ENCODE measurements at regions not wholly inside any gene's neighbourhood (a gene's known extent, or its start where the extent isn't known, plus 50 kb on each side); places are given as distances from the start of the nearest gene placed in this dataset.

- Mint-ChIP-seq H3K36me3 (ENCODE audit: insufficient read depth) (no peaks in the 10 kb centered on the region), H3K4me3 (no peak overlapping the region), H3K27me3 (no peaks in the 10 kb centered on the region), H3K4me1 (ENCODE audit: low read depth in 2 of 2) (no peaks in the 10 kb centered on the region), H3K9me3 (peaks cover 7 to 10% of the 10 kb centered on the region in 2 donors), H3K27ac (no peak overlapping the region)
- DNase-seq (no peak), ATAC-seq (replicated peaks) (no peak)
Observed at GRCh38 chr13:34021619-34022018, 203.7 kb downstream of the RFC3 start.

DNA sequence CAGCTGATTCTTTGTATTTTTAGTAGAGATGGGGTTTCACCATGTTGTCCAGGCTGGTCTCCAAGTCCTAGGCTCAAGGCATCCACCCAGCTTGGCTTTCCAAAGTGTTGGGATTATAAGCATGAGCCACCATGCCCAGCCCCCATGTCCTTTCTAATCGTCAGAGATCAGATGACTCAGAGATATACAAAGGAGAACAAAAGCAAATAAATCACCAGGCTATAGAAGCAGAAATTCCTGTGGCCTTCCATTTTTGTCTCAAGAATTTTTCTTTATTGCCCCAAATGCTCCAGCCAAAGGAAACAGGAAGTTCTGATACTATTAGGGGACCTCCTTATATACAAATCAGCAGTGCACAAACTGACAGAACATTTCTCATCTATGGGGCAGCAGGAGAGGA, 207.8 kb downstream of the RFC3 start:
- Mint-ChIP-seq H3K27me3 (no peaks in the 10 kb centered on the region), H3K9me3 (peaks cover 17 to 28% of the 10 kb centered on the region in 2 donors), H3K4me3 (no peak overlapping the region), H3K4me1 (ENCODE audit: low read depth in 2 of 2) (no peaks in the 10 kb centered on the region), H3K27ac (no peak overlapping the region), H3K36me3 (ENCODE audit: insufficient read depth) (no peaks in the 10 kb centered on the region)
- ATAC-seq (replicated peaks), result no peak
- DNase-seq, result no peak

- ATAC-seq (replicated peaks) (no peak), DNase-seq (no peak)
- Mint-ChIP-seq H3K4me1 (ENCODE audit: low read depth in 2 of 2) (no peaks in the 10 kb centered on the region), H3K36me3 (ENCODE audit: insufficient read depth) (no peaks in the 10 kb centered on the region), H3K9me3 (peaks cover 17 to 27% of the 10 kb centered on the region in 2 donors), H3K27ac (no peak overlapping the region), H3K27me3 (no peaks in the 10 kb centered on the region), H3K4me3 (no peak overlapping the region)
Observed at GRCh38 chr13:34026308-34026707, 208.4 kb downstream of the RFC3 start.

DNA sequence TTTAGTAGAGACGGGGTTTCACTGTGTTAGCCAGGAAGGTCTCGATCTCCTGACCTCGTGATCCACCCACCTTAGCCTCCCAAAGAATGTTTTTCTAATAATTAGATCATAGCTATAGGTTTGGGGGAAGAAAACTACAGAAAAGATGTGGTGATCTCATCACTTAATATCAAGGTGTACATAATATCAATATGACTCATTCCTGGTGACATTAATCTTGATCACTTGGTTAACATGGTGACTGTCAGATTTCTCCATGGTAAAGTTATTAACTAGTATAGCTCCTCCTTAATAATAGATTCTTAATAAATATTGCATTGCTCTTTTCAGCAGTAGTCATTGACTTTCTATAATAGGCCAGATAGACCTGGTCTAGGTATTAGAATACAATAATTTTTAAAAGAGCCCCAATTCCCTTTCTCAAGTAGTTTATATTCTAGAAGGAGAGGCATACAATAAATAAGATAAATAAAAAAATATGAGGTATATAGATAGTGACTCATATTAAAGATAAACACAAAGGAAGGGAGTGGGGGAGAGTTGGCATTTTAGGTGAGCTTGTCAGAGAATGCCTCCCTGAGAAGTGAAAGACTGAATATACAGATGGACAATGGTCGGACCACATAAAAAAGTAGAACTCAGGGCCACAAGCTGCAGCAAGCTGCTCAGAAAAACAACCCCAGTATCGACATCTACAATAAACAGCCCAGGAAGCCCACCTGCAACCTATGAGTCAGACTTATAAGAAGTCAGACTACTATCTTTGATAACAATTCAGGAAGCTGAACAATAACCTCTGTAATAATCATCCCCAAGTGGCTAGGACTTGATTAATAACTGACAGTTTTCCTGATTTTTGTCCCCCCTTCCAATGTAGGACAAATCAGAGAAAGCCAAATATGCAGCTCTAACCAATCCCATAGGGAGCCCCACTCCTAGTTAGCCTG, 210.8 kb downstream of the RFC3 start:
- Mint-ChIP-seq H3K4me3 (no peak overlapping the region), H3K4me1 (ENCODE audit: low read depth in 2 of 2) (no peaks in the 10 kb centered on the region), H3K9me3 (peaks cover 14 to 21% of the 10 kb centered on the region in 2 donors), H3K27me3 (no peaks in the 10 kb centered on the region), H3K27ac (no peak overlapping the region), H3K36me3 (ENCODE audit: insufficient read depth) (no peaks in the 10 kb centered on the region)
- no peak for DNase-seq
- ATAC-seq (replicated peaks), result no peak

- no peak overlapping the region for H3K4me3 Mint-ChIP-seq
- ATAC-seq (replicated peaks) (no peak), DNase-seq (no peak)
- H3K27me3 Mint-ChIP-seq, result no peaks in the 10 kb centered on the region
- H3K9me3 Mint-ChIP-seq, result peaks cover 14 to 21% of the 10 kb centered on the region in 2 donors
- no peaks in the 10 kb centered on the region for H3K36me3 Mint-ChIP-seq (ENCODE audit: insufficient read depth)
- H3K4me1 Mint-ChIP-seq (ENCODE audit: low read depth in 2 of 2), result no peaks in the 10 kb centered on the region
- no peak overlapping the region for H3K27ac Mint-ChIP-seq
Observed at GRCh38 chr13:34030782-34031181, 212.8 kb downstream of the RFC3 start.

- Mint-ChIP-seq H3K27me3 (no peaks in the 10 kb centered on the region), H3K36me3 (ENCODE audit: insufficient read depth) (no peaks in the 10 kb centered on the region), H3K4me1 (ENCODE audit: low read depth in 2 of 2) (no peaks in the 10 kb centered on the region), H3K27ac (no peak overlapping the region), H3K4me3 (no peak overlapping the region), H3K9me3 (peaks cover 16 to 21% of the 10 kb centered on the region in 2 donors)
- no peak for ATAC-seq (replicated peaks)
- DNase-seq, result no peak
Observed at GRCh38 chr13:34031610-34032009, 213.7 kb downstream of the RFC3 start.

- DNase-seq (no peak), ATAC-seq (replicated peaks) (no peak)
- H3K27me3 Mint-ChIP-seq, result peaks cover 0 to 4% of the 10 kb centered on the region in 2 donors
- peaks cover 17 to 18% of the 10 kb centered on the region in 2 donors for H3K9me3 Mint-ChIP-seq
- H3K27ac Mint-ChIP-seq, result no peak overlapping the region
- H3K36me3 Mint-ChIP-seq (ENCODE audit: insufficient read depth), result no peaks in the 10 kb centered on the region
- H3K4me1 Mint-ChIP-seq (ENCODE audit: low read depth in 2 of 2), result no peaks in the 10 kb centered on the region
- H3K4me3 Mint-ChIP-seq, result no peak overlapping the region
Observed at GRCh38 chr13:34034411-34034810, 216.5 kb downstream of the RFC3 start.

- Mint-ChIP-seq H3K4me1 (ENCODE audit: low read depth in 2 of 2) (no peaks in the 10 kb centered on the region), H3K9me3 (peaks cover 10% of the 10 kb centered on the region in 2 donors)
Observed at GRCh38 chr13:34035178-34035577, 217.2 kb downstream of the RFC3 start.

GRCh38 chr13:34035676-34036325, 217.9 kb downstream of the RFC3 start:
- H3K27ac Mint-ChIP-seq, result no peak overlapping the region
- H3K9me3 Mint-ChIP-seq, result peaks cover 6 to 8% of the 10 kb centered on the region in 2 donors
- ATAC-seq (replicated peaks) (no peak), DNase-seq (no peak)
- no peaks in the 10 kb centered on the region for H3K36me3 Mint-ChIP-seq (ENCODE audit: insufficient read depth)
- no peaks in the 10 kb centered on the region for H3K4me1 Mint-ChIP-seq (ENCODE audit: low read depth in 2 of 2)
- H3K27me3 Mint-ChIP-seq, result peaks cover 0 to 4% of the 10 kb centered on the region in 2 donors
- no peak overlapping the region for H3K4me3 Mint-ChIP-seq

More at GRCh38 chr13:34035178-34035577, 217.2 kb downstream of the RFC3 start:
- Mint-ChIP-seq H3K36me3 (ENCODE audit: insufficient read depth) (no peaks in the 10 kb centered on the region), H3K27ac (no peak overlapping the region), H3K4me3 (no peak overlapping the region), H3K27me3 (peaks cover 0 to 4% of the 10 kb centered on the region in 2 donors)
- ATAC-seq (replicated peaks) (no peak), DNase-seq (no peak)

DNA sequence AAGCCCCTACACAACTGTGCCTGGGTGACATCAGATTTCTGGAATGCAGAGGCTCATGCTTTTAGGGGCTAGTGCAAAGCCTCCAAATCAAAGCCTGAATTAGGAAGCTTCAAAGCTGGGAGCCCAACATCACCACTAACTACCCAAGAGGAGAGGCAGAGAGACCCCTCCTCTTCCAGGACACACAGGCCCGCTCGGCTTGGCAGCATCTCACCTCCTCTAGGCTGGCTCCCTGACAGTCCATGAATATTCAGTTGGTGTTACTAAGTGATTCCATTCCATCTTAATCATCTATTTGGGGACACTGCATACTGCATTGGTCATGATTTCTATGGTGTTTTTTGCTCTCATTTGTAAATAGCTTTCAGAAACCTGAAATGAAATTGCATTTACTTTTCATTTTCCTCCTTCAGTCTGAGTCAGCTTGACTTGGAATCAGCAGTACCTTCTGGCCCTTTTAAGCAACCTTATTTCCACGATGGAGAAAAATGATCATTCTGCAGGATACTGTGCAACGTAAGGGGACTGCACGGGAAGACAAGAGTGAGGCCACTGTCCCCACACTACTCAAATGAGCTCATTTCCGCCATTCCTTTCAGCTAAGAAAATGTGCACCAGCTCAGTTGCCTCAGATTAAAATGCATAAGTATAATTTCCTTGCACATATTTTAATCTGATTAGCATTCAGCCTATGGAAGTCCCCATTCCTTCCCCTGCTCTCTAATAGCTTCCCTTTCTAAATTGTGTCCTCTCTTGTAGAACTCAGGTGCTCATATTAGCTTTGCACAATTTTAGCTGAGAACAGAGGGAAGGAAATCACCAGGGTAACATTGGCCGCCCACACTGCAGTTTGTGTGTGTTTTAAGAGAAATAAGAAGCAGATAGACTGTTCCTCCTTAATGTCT, 219.9 kb downstream of the RFC3 start:
- H3K27me3 Mint-ChIP-seq, result peaks cover 0 to 4% of the 10 kb centered on the region in 2 donors
- H3K9me3 Mint-ChIP-seq, result peaks cover 5 to 6% of the 10 kb centered on the region in 2 donors
- H3K4me3 Mint-ChIP-seq, result no peak overlapping the region
- no peaks in the 10 kb centered on the region for H3K4me1 Mint-ChIP-seq (ENCODE audit: low read depth in 2 of 2)
- DNase-seq, result no peak
- H3K36me3 Mint-ChIP-seq (ENCODE audit: insufficient read depth), result no peaks in the 10 kb centered on the region
- no peak overlapping the region for H3K27ac Mint-ChIP-seq
- ATAC-seq (replicated peaks), result no peak

GRCh38 chr13:34038541-34039068, 220.7 kb downstream of the RFC3 start:
- H3K27me3 Mint-ChIP-seq, result peaks cover 0 to 4% of the 10 kb centered on the region in 2 donors
- no peak for DNase-seq

GRCh38 chr13:34039678-34040077, 221.7 kb downstream of the RFC3 start:
- Mint-ChIP-seq H3K4me1 (ENCODE audit: low read depth in 2 of 2) (no peaks in the 10 kb centered on the region), H3K27me3 (peaks cover 0 to 4% of the 10 kb centered on the region in 2 donors), H3K9me3 (peaks cover 5 to 6% of the 10 kb centered on the region in 2 donors), H3K27ac (no peak overlapping the region), H3K4me3 (no peak overlapping the region), H3K36me3 (ENCODE audit: insufficient read depth) (no peaks in the 10 kb centered on the region)
- DNase-seq (no peak), ATAC-seq (replicated peaks) (no peak)

More at GRCh38 chr13:34038541-34039068, 220.7 kb downstream of the RFC3 start:
- ATAC-seq (replicated peaks), result no peak
- Mint-ChIP-seq H3K4me3 (no peak overlapping the region), H3K36me3 (ENCODE audit: insufficient read depth) (no peaks in the 10 kb centered on the region), H3K9me3 (peaks cover 5 to 6% of the 10 kb centered on the region in 2 donors), H3K27ac (no peak overlapping the region), H3K4me1 (ENCODE audit: low read depth in 2 of 2) (no peaks in the 10 kb centered on the region)

DNA sequence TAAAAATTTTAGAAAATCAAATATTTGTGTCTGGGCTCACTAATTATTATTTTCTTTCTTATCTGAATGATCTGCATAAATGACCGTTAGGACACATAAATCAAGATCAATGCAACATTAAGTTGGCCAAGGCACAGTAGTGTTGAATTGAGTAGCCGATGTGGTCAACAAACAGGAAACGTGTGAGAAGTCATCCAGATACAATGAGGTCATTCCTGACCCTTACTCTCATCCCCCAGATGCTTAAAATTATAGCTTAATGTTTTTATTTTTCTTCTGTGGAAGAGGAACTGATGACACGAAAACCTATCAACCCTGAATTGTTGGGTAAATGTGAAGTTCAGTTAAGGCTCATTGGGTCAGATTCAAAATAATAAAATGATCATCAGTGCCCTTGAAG, 222.9 kb downstream of the RFC3 start:
- ATAC-seq (replicated peaks) (no peak), DNase-seq (no peak)
- Mint-ChIP-seq H3K27me3 (peaks cover 0 to 4% of the 10 kb centered on the region in 2 donors), H3K4me3 (no peak overlapping the region), H3K27ac (no peak overlapping the region), H3K9me3 (peaks cover 5 to 6% of the 10 kb centered on the region in 2 donors), H3K4me1 (ENCODE audit: low read depth in 2 of 2) (no peaks in the 10 kb centered on the region), H3K36me3 (ENCODE audit: insufficient read depth) (no peaks in the 10 kb centered on the region)

All from effector memory CD8-positive, alpha-beta T cell (primary cell).